Retina (tissue), 1 donor: ENCODE measurements at regions not wholly inside any gene's neighbourhood (a gene's known extent, or its start where the extent isn't known, plus 50 kb on each side); places are given as distances from the start of the nearest gene placed in this dataset.
"Not testable (repeated sequence)": the region's sequence is repeated elsewhere in the genome, so short reads cannot be mapped to it uniquely, and the experiment has no call there.

Experiments used
- DNase-seq: peaks from one replicate; pipeline ENCODE4 v3.0.0-alpha.2; 2016

DNA sequence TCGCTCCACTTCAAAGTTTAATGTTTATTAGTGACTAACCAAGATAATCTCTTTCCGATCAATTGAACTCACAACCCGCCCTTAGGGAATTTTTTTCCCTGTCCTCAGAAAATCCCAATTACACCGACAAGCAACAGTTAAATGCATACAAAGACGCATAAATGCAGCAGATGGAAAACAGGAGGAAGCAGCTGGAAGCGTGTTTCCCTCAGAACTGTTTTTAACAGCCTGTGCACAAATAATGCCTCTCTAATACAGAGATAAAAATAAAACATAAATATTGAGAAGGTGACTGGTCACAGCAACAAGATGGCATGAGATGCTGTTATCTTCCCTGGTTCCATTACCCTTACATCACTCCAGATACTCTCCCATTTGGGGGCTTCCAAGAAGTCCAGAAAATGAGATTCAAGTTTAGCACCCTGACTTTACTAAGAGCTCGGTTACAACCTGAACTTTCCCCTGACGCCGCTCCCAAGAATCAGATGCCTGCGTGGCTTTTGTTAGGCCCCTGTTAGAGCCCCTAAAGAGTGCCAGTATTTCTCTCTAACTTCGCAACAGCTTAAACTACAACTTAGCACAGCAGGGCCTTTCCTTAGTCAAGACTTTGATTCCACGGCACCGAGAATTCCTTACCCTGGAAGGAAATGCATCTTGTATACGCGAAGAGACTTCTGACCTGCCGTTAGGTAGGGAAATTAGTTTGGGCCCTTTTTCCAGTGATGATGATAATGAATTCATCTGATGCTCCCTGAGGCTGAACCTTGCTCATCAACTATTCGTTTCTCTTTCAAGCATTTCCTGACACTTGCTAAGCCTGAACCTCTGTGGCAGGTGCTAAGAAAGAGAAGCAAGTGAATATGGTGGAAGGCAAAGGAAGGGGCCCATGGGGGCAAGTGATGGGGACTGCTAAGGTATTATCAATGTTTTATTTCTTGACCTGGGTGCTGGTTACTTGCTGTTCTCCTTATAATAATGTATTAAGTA lies 137.7 kb upstream of the SMYD2 start:
- no peak for DNase-seq

DNA sequence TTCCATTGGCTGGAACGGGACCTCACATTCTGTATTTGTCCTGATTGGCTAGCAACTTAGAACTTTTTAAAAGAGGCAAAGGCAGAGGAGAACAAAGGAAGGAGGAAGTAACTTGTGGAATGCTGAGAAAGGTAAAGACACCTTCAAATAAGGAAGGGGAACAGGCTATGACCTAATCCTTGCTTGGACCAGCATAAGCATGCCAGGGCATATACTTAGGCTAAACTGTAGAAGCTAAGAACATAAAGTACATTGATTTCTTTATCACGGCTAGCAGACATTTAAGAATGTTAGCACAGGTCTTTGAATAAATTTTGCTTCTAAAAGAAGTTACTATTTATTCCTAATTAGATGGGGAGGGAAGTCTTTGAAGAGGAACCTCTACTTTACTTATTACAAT lies 136.4 kb upstream of the SMYD2 start:
- not testable (repeated sequence) for DNase-seq

DNA sequence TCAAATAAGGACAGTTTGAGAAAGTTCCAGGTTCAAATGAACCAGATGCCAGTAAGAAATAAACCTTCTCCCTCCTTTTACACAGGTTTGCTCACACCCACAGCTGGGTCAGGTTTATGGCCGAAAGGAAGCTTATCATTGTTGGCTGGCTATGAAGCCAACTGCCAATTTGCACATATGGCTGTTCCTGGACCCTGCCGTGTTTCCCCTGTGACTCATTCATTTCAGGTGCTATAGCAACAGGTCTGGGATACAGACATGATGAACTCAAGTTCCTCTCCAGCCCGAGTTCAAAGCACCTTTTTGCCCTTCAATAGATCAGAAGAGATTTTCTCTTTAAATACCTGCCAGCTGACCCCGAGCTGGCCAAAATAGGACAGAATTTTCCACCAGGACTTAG lies 134.4 kb upstream of the SMYD2 start:
- no peak for DNase-seq

DNA sequence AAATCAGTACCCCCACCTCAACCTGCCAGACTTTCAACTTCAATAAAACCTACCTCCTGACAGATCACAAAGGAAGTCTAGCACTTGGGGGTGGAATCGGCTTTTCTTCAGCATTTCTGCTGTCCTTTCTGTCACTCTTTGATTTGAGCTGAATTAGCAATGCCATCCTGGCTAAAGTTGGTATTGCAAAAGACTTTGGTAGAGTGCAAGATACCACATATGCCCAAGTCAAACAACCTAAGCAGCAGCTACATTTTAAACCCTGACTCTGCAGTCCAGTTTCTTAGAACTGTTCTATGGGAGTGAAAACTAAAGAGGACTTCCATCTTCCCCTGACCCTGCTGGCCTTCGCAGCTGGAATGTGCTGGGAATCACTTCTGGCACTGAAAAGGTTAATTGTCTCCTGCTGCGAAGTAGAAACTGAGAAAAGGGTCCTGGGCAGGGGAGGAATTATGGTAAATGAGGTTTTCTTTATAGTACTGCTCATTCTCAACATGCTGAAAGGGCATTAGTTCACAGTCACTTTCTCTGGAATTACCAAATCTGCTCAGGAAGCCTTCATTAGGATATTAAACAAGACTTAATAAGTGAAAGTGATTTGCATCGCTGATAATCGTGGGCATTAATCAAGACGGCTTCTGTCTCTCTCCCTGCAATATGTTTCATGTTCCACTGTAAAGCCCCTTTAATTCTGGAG lies 126.2 kb upstream of the SMYD2 start:
- peak; percentile 32 for DNase-seq

DNA sequence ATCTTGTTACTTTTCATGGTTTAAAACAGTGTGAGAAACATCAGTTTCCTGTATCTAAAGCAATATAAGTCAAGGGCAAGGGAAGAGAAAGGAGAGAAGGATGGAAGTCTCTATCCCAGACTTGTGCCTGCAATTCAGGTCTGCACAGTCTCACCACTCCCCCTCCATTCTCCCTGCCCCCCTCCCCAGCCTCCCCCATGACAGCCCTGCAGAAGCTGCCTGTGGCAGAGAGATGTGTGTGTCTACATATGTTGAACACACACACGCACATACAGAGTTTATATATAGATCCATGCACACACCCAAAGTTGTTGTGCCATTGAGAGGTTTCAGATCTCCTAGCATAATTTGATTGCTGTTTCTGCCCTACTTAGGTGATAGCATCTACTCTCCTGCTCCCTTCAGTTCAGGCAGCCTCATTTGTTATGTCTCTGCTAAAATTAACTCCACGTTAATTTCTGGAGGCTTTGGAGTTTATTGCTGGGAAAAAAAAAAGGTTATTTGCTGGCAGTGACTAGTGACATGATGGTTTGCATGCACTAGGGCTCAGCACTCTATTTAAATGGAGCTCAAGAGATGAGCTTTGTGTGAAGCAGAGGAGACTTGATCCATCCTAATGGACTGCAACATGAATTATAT lies 124.9 kb upstream of the SMYD2 start:
- DNase-seq: peak; percentile 53

DNA sequence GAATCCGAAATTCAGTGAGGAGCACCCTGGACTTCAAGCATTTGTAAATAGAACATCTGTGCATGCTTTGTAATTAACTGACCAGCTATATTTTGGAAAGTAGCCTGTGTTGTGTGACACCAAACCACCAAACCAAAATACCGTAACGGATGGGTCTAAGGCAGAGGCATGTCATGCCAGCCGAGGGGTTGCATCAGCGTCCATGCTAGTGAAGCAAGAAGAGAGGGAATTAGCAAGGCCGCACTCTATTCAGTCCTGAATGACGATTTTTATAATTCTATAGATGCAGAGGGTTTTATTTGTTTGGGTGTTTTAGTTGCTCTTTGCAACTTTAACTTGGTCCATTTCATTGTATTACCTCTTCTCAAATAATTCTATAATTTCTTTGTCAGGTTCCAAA lies 116.8 kb upstream of the SMYD2 start:
- no peak for DNase-seq

DNA sequence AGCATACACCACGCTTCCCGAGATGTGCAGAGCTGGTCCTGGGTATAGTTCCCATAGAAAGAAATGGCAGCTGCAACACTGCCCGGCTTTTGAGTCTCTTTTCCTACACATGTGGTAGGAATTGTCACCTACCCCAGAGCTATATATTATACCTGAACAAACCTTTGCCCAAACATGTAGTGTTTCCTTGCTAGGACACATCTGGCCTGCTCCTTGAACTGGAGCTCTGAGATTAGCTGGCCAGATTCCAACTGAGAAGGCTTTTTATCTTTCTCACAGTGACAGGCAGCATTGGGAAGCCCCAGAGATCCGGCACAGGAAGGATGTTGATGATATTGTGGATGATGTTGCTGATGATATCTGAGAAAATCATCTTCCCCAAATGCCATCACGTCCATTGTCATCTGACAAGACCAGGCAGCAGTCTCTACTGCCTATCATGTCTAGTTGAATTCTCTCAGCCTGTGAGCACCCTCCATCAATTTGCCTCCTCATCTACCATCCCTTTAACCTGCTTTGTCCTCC lies 115.0 kb upstream of the SMYD2 start:
- no peak for DNase-seq

DNA sequence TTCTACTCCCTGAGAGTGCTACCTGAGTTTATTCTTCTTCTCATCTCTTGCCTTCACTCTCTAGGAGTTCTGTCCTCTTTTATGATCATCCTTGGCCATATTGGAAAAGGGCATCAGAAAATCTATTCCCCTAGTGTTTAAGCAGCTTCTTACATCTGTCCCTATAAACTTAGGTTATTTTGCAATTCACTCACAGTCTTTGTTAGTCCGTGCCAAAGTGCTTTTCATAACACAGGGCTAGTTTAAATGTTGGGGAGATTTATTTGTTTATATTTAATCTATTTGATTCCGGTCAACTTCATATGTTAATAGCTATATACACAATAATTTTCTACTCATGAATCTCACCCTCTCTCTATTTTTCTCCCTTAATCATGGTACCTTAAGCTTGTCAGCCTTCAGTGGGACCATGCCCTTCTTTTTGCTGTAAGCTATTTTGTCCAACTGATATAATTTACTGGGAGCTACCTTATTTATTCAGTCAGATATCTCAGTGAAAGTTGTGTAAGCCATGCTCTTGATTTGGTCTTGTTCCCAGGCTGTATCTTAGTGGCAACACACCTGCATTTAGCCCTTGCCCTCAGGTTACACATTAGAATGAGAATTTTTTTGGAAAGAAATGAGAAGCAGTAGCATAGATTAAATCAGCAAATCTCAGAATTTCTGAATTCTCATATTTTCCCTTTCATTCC lies 106.3 kb upstream of the SMYD2 start:
- no peak for DNase-seq

DNA sequence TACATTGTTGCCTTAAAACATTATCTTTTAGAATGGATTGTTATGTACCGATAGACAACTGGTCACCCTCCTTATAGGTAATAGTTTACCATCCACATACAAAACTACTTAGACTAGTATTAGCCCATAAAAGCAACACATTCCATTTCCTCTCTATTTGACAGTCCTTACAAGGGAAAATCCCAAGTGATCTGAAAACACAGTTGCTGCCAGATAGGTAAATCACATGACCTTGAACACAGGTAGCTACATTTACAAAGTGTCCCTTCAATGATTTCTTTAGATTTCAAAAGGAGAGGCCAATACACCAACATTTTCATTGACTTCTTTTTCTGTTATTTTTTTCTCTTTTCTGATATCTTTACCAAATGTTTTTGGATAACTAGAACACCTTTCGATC lies 102.9 kb upstream of the SMYD2 start:
- DNase-seq: no peak

DNA sequence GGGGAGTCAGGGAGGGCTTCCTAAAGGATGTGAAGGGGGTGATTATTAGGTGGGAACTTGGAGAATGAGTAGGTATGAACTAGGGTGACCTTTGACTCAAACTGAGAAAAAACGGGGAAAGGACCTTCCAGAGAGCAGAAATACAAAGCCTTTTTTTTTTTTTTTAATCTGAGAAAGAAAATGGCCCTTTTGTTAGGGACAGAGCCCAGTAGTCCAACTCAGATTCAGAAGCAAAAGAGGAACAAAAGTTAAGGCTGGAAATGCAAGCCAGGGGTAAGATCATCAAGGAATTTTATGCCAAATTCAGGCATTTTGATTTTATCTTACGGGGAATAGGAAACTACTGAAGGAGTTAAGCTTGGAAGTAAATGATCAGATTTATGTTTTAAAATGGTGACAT lies 96.0 kb upstream of the SMYD2 start:
- DNase-seq: no peak

DNA sequence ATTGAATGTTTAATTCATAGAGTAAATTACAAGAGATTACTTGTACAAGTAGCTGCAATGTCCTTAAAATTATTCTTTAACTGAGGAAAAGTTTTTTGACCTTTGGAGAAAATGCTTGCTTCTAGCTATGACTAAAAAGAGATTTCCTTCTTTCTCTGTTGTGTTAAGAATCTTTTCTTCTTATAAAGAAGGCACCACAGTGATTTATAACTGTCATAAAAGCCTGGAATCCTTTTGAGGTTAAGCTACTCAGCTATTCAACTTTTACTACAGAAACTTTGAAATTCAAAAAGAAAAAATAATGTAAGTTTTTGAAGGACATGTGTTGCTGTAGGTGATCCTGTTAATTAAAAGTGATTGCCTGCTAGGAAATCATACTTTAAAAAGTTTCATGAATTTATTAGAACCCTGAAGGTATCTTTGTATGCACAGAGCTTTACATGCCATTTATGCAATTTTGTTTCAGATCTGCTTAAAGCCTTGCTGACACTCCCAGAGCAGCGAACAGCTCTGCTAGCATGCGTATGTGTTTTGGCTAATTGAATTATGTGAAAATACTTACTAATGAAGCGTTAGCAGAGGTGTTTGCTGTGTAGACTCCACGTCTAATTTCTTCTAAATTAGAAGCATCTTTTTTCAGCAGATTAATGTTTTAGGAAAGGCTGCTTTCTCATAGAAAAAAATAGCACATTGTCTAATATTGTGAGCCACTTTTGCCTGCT lies 94.7 kb upstream of the SMYD2 start:
- DNase-seq: no peak

DNA sequence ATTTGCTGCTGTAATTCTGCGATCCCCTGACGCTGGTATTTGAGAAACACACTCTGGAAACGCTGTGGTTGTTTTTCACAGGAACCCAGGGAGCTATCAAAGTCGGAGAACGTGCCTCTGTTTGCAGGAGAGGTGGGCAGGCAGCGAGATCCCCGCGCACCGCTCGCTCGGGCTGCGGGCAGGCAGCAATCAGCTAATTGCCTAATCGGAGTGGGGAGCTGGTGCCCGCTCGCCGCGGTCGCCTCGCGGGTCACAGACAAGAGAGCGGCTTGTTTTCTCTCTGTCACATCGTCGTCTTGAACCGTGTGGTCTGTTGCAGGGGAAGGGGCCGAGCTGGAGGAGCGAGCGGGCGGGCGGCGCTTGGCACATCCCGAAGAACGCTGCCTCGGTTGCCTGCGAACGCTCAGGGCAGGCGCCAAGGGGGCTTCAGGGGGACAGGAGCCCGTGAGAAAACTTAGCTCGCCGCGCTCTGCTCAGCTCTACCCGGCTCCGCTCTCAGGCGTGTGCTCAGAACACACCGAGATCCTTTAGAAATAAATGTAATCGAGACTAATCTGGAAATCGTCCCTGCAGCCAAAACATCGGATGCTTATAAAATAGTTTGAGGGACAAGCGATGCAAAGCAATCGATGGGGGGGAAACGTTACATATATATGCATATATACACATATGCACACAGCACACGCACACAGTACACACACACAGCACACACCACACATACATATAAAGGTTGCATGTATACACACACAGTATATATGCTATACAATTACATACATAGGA lies 93.6 kb upstream of the SMYD2 start:
- peak; percentile 88 for DNase-seq

DNA sequence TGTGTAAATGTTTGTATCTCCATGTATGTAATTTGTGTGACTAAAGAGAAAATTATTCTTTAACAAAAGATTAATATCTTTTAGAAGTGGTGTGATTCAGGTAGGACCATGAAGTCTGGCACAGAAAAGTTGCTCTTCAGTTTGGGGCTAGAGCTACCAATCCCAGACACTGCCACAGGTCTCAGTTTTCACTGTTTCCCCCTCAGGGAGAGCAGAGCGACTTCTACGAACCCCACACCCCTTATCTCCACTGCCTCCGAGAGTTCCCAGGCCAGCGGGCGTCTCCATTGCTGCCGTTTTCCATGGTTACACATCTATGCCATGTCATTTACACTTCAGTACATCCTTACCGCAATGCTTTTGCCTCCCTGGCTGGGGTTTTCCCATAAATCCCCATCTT lies 93.0 kb upstream of the SMYD2 start:
- DNase-seq: peak; percentile 32

DNA sequence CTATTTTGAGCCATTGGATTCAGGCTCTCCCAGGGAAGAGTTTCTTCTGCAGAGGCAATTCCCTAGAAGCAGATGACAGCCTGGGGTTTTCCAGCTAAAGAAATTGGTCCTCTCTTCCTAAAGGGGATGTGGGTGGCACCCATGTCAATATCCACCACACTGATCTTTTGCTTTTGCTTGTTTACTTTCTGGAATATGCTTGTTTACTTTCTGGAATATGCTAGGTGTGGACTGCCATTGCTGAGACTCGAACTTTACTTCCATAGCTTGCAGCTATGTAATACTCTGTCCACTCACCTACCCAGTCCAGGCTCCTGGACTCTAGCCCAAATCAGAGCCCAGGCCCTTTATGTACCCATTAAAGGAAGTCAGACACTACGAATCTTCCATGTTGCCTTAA lies 92.1 kb upstream of the SMYD2 start:
- no peak for DNase-seq

DNA sequence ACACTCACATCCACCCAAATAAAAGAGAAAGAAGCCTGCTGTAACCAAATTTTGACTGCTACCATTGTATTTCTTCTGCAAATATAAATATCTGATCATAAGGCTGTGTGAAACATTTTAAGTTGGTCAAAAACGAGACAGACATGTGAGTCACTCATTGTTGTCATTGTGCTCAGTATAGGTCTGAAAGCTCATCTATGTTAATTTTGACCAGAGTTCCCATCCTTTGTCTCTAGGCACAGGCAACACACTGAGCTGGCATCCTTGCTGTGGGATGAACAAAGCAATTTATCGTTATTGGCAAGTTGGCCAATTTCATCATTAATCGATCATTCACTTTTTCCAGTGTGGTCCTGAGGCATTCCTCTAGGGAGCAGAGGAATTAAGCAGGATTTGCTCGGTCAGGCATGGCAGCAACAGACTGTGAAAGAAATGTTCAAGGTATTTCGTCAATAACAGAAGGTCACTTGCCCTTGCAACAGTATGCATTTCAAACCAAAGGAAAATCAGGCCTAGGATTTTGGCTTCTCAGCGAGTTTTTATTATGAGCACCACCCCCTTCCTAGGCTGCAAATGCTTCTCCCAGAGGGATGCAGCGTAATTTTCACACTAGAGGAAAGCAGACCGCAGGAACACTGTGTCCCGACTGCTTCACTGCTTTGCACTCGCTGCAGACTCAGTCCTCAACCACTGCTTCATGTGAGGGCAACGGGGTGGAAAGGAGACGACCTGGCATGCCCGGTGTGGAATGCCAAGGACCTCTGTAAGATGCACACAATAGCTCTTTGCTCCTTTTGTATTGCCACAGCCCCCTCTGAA lies 87.9 kb upstream of the SMYD2 start:
- peak; percentile 71 for DNase-seq

DNA sequence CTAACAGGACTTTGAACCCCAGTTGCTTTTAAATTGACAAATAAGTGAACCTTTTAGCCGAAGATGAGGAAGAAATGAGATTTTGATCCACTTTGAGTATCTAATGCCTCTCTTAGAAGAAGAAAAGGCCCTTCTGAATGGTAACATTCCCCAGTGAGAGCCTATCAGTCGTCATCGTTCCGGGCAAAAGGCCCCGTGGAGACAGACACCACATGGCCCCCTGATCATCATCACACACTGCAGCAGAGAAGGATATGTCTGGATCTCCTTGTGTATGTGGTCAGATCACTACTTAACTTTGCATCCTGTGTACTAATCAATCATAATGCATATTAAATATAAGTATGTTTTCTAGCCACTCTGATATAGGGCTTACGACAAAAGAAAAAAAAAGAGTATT lies 87.3 kb upstream of the SMYD2 start:
- DNase-seq: no peak

DNA sequence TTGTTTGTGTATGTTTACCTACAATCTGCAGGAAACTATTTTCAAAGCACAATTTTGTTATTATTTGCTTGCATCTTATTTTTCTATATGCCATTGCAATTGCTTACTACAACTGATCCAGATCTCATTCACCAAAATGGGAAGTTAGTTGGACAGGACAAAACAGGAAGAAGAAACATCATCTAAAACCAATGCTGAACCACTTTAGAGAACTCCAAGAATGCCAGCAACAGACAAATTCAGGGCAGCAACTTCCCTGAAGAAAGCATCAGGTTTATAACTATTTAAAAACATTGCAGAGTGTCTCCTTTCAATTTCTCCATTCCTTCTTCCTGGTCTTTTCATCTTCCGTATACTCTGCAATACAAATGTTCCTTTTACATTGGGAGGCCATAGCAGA lies 82.4 kb upstream of the SMYD2 start:
- DNase-seq: no peak

DNA sequence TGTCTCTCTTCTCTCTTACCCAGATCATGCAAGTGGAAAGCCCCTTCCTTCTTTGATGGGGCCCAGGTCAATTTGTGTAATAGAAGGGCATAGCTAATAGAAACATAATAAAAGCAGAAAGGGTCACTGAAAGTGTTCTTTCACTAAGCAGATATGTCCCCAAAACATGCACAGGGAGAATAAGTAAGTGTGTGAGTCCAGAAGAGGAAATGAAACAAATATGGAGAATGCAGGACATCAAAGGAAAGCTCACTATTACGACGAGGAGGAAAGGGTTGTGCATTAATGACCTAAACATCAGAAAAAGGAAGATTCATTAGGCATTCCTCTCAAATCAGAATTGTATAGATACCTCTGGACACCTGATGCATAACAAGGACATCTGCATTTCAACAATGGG lies 81.4 kb upstream of the SMYD2 start:
- DNase-seq: no peak

DNA sequence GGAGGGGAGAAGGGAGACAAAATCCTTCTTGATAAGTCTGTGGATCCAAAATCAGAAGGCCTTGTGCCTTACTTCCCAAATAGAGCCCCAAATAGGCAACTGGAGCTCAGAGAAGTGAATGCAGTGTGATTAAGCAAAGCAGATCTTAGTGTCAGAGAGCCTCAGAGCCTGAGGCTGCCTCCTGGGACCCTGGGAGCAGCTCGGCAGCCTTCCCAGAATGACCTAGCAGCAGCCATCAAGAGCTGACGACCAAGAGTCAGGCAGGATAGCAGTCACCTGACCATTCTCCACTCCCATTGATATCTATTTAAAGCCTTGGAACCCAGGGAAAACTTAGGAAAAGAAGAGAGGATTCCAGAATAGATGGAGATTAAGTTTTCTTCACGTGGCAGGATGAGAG lies 78.0 kb upstream of the SMYD2 start:
- no peak for DNase-seq

DNA sequence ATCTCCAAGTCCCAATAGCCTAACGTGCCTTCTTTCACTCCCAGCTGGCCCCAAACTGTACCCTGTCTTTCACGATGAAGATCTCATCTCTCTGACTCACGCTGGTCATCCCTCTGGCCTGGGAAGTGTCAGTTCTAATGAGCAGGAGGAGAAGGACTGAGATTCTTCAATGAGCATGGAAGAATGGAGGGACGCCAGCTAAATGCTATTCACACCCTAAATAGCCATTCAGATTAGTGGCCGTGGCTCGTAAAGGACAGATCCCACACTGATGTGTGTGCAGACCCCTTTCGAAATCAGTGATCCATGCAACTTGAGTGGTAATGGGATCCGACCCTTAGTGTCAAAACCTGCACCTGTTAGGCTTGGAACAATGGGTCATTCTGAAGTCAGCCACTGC lies 75.9 kb upstream of the SMYD2 start:
- DNase-seq: peak; percentile 84
